NCI-H748 (cell line): ENCODE measurements at regions not wholly inside any gene's neighbourhood (a gene's known extent, or its start where the extent isn't known, plus 50 kb on each side); places are given as distances from the start of the nearest gene placed in this dataset.
"Not testable (repeated sequence)": the region's sequence is repeated elsewhere in the genome, so short reads cannot be mapped to it uniquely, and the experiment has no call there.

Experiments
- DNase-seq: peaks from one replicate; lab custom pipeline; 2025; ENCODE audit not compliant: unreplicated experiment; lab: John Stamatoyannopoulos, UW

GRCh38 chr16:73427164-73427563 lies 379.2 kb upstream of the ZFHX3 start:
- DNase-seq, result no peak

- no peak for DNase-seq
Measured at GRCh38 chr16:73426433-73427160, 378.7 kb upstream of the ZFHX3 start.

GRCh38 chr16:73420676-73421075 lies 372.7 kb upstream of the ZFHX3 start:
- DNase-seq, result no peak

- no peak for DNase-seq
Measured at GRCh38 chr16:73420244-73420643, 372.3 kb upstream of the ZFHX3 start.

GRCh38 chr16:73418691-73419090 lies 370.8 kb upstream of the ZFHX3 start:
- DNase-seq, result no peak

GRCh38 chr16:73418051-73418450 lies 370.1 kb upstream of the ZFHX3 start:
- DNase-seq, result no peak

GRCh38 chr16:73415286-73415685 lies 367.4 kb upstream of the ZFHX3 start:
- no peak for DNase-seq

- DNase-seq, result no peak
Measured at GRCh38 chr16:73414638-73415037, 366.7 kb upstream of the ZFHX3 start.

GRCh38 chr16:73413830-73414190 lies 365.9 kb upstream of the ZFHX3 start:
- DNase-seq, result no peak

GRCh38 chr16:73413091-73413829 lies 365.3 kb upstream of the ZFHX3 start:
- no peak for DNase-seq

GRCh38 chr16:73412416-73412815 lies 364.5 kb upstream of the ZFHX3 start:
- no peak for DNase-seq

GRCh38 chr16:73408716-73409115 lies 360.8 kb upstream of the ZFHX3 start:
- DNase-seq, result no peak

GRCh38 chr16:73408311-73408710 lies 360.4 kb upstream of the ZFHX3 start:
- no peak for DNase-seq

GRCh38 chr16:73405851-73406250 lies 357.9 kb upstream of the ZFHX3 start:
- DNase-seq, result no peak

GRCh38 chr16:73404001-73404400 lies 356.1 kb upstream of the ZFHX3 start:
- peak; percentile 24 for DNase-seq

GRCh38 chr16:73403291-73403690 lies 355.4 kb upstream of the ZFHX3 start:
- DNase-seq, result peak; percentile 26

- no peak for DNase-seq
Measured at GRCh38 chr16:73400951-73401350, 353.0 kb upstream of the ZFHX3 start.

- no peak for DNase-seq
Measured at GRCh38 chr16:73399997-73400396, 352.1 kb upstream of the ZFHX3 start.

GRCh38 chr16:73399486-73399885 lies 351.6 kb upstream of the ZFHX3 start:
- DNase-seq, result no peak

GRCh38 chr16:73398604-73399003 lies 350.7 kb upstream of the ZFHX3 start:
- not testable (repeated sequence) for DNase-seq

- DNase-seq, result no peak
Measured at GRCh38 chr16:73396556-73396955, 348.6 kb upstream of the ZFHX3 start.

GRCh38 chr16:73390936-73391335 lies 343.0 kb upstream of the ZFHX3 start:
- no peak for DNase-seq

- no peak for DNase-seq
Measured at GRCh38 chr16:73390491-73390890, 342.6 kb upstream of the ZFHX3 start.
